HG03520 (cell line): ENCODE measurements at regions not wholly inside any gene's neighbourhood (a gene's known extent, or its start where the extent isn't known, plus 50 kb on each side); places are given as distances from the start of the nearest gene placed in this dataset.

ENCODE experiments used
- ATAC-seq: cut with Tn5 transposase; IDR thresholded peaks from one replicate; pipeline ENCODE4 v1.9.1; 2021; ENCODE audit warnings: mild to moderate bottlenecking, moderate library complexity; ENCODE audit not compliant: unreplicated experiment

GRCh38 chr10:120960725-120961124 lies 109.6 kb downstream of the WDR11 start:
- no peak for ATAC-seq

- ATAC-seq, result no peak
Measured at GRCh38 chr10:120961795-120962755, 110.9 kb downstream of the WDR11 start.

- no peak for ATAC-seq
Measured at GRCh38 chr10:120962756-120963593, 111.8 kb downstream of the WDR11 start.

GRCh38 chr10:120963594-120964220 lies 112.5 kb downstream of the WDR11 start:
- ATAC-seq, result no peak

GRCh38 chr10:120966657-120967045 lies 115.5 kb downstream of the WDR11 start:
- no peak for ATAC-seq

GRCh38 chr10:120969219-120969645 lies 118.1 kb downstream of the WDR11 start:
- ATAC-seq, result peak; percentile 65

GRCh38 chr10:120970595-120971529 lies 119.7 kb downstream of the WDR11 start:
- ATAC-seq, result no peak

- ATAC-seq, result no peak
Measured at GRCh38 chr10:120971671-120972070, 120.5 kb downstream of the WDR11 start.

GRCh38 chr10:120972259-120972658 lies 121.1 kb downstream of the WDR11 start:
- no peak for ATAC-seq

GRCh38 chr10:120975072-120975867 lies 124.1 kb downstream of the WDR11 start:
- no peak for ATAC-seq

GRCh38 chr10:120975868-120976225 lies 124.7 kb downstream of the WDR11 start:
- ATAC-seq, result no peak

GRCh38 chr10:120977897-120978296 lies 126.7 kb downstream of the WDR11 start:
- ATAC-seq, result no peak

GRCh38 chr10:120978589-120979252 lies 127.6 kb downstream of the WDR11 start:
- no peak for ATAC-seq

GRCh38 chr10:120979435-120980278 lies 128.5 kb downstream of the WDR11 start:
- ATAC-seq, result no peak

- no peak for ATAC-seq
Measured at GRCh38 chr10:120980279-120981255, 129.4 kb downstream of the WDR11 start.

- ATAC-seq, result no peak
Measured at GRCh38 chr10:120981601-120982391, 130.6 kb downstream of the WDR11 start.
